ENCODE measurements at regions not wholly inside any gene's neighbourhood (a gene's known extent, or its start where the extent isn't known, plus 50 kb on each side); places are given as distances from the start of the nearest gene placed in this dataset.

- Histone ChIP-seq H3K36me3 (ENCODE audit: insufficient read depth, low read length) (no peaks in the 10 kb centered on the region), H3K27ac (ENCODE audit: low read length) (no peak overlapping the region), H3K27me3 (ENCODE audit: insufficient read depth, low read depth, low read length) (no peaks in the 10 kb centered on the region), H3K79me2 (replicated peaks; ENCODE audit: insufficient read depth, low read length) (no peaks in the 10 kb centered on the region), H3K9me2 (ENCODE audit: insufficient read depth, low read length) (no peaks in the 10 kb centered on the region), H4K20me1 (ENCODE audit: insufficient read depth) (no peaks in the 10 kb centered on the region), H2AFZ (ENCODE audit: low read depth, low read length) (no peak overlapping the region), H3F3A (ENCODE audit: insufficient read depth, low read length, poor library complexity, severe bottlenecking) (no peaks in the 10 kb centered on the region), H3K4me3 (ENCODE audit: low read length) (no peak overlapping the region), H3K4me2 (ENCODE audit: low read length) (no peak overlapping the region), H3K9me3 (ENCODE audit: low read length) (no peaks in the 10 kb centered on the region), H3K9ac (ENCODE audit: low read length) (no peak overlapping the region)
- no peak for TF ChIP-seq TAF1 (IDR thresholded peaks at IDR 0.05; ENCODE audit: low read depth)
- no peak for TF ChIP-seq EP300 (conservative IDR thresholded peaks at IDR 0.05; ENCODE audit: poor library complexity, severe bottlenecking)
- no peak for TF ChIP-seq RAD21 (conservative IDR thresholded peaks at IDR 0.05)
- no peak for TF ChIP-seq SMC3 (conservative IDR thresholded peaks at IDR 0.05; ENCODE audit: poor library complexity)
- TF ChIP-seq MXI1 (conservative IDR thresholded peaks at IDR 0.05; ENCODE audit: poor library complexity, severe bottlenecking), result no peak
- no peak for TF ChIP-seq EZH2 (IDR thresholded peaks at IDR 0.05; ENCODE audit: borderline replicate concordance, insufficient read depth, low read length, poor library complexity, severe bottlenecking)
- TF ChIP-seq POLR2AphosphoS5 (IDR thresholded peaks at IDR 0.05), result no peak
- no peak for TF ChIP-seq CTCF (IDR thresholded peaks at IDR 0.05; ENCODE audit: poor library complexity, severe bottlenecking)
- TF ChIP-seq REST (IDR thresholded peaks at IDR 0.05; ENCODE audit: borderline replicate concordance), result no peak
Measured at GRCh38 chr6:44715925-44716324, 328.4 kb downstream of the CDC5L start.

- H3K9me3 ChIP-seq (ENCODE audit: low read length), result no peaks in the 10 kb centered on the region
- H3K9me2 ChIP-seq (ENCODE audit: insufficient read depth, low read length), result no peaks in the 10 kb centered on the region
- H2AFZ ChIP-seq (ENCODE audit: low read depth, low read length), result no peak overlapping the region
- H3K9ac ChIP-seq (ENCODE audit: low read length), result no peak overlapping the region
- H3K27ac ChIP-seq (ENCODE audit: low read length), result no peak overlapping the region
- no peaks in the 10 kb centered on the region for H3K27me3 ChIP-seq (ENCODE audit: insufficient read depth, low read depth, low read length)
- TF ChIP-seq TAF1 (IDR thresholded peaks at IDR 0.05; ENCODE audit: low read depth), result no peak
- TF ChIP-seq MXI1 (conservative IDR thresholded peaks at IDR 0.05; ENCODE audit: poor library complexity, severe bottlenecking), result no peak
- no peaks in the 10 kb centered on the region for H4K20me1 ChIP-seq (ENCODE audit: insufficient read depth)
- no peak overlapping the region for H3K4me3 ChIP-seq (ENCODE audit: low read length)
- H3K79me2 ChIP-seq (replicated peaks; ENCODE audit: insufficient read depth, low read length), result no peaks in the 10 kb centered on the region
- no peak overlapping the region for H3K4me2 ChIP-seq (ENCODE audit: low read length)
- H3F3A ChIP-seq (ENCODE audit: insufficient read depth, low read length, poor library complexity, severe bottlenecking), result no peaks in the 10 kb centered on the region
- no peaks in the 10 kb centered on the region for H3K36me3 ChIP-seq (ENCODE audit: insufficient read depth, low read length)
Measured at GRCh38 chr6:44717431-44717830, 329.9 kb downstream of the CDC5L start.

Measured in neural cell (in vitro differentiated cells).